NCI-H2196 treated with DMSO at 0.1 percent for 48 hours (cell line): ENCODE measurements at regions not wholly inside any gene's neighbourhood (a gene's known extent, or its start where the extent isn't known, plus 50 kb on each side); places are given as distances from the start of the nearest gene placed in this dataset.

Experiments
- DNase-seq: peaks from one replicate; lab custom pipeline; 2025; ENCODE audit not compliant: unreplicated experiment; lab: John Stamatoyannopoulos, UW

- DNase-seq = no peak
Observed at GRCh38 chr1:4557949-4558348, 96.5 kb upstream of the AJAP1 start.

- DNase-seq = no peak
Observed at GRCh38 chr1:4561205-4561604, 93.2 kb upstream of the AJAP1 start.

GRCh38 chr1:4562321-4562720 is 92.1 kb upstream of the AJAP1 start:
- DNase-seq = no peak

GRCh38 chr1:4563586-4563985 is 90.8 kb upstream of the AJAP1 start:
- DNase-seq = no peak

- DNase-seq = no peak
Observed at GRCh38 chr1:4564051-4564450, 90.4 kb upstream of the AJAP1 start.

GRCh38 chr1:4565166-4565565 is 89.2 kb upstream of the AJAP1 start:
- no peak for DNase-seq

- DNase-seq = no peak
Observed at GRCh38 chr1:4565801-4566449, 88.5 kb upstream of the AJAP1 start.

GRCh38 chr1:4571263-4571662 is 83.1 kb upstream of the AJAP1 start:
- no peak for DNase-seq

GRCh38 chr1:4573526-4573925 is 80.9 kb upstream of the AJAP1 start:
- no peak for DNase-seq

- no peak for DNase-seq
Observed at GRCh38 chr1:4581807-4582206, 72.6 kb upstream of the AJAP1 start.

GRCh38 chr1:4584449-4584848 is 70.0 kb upstream of the AJAP1 start:
- DNase-seq = no peak

- no peak for DNase-seq
Observed at GRCh38 chr1:4585216-4585615, 69.2 kb upstream of the AJAP1 start.

GRCh38 chr1:4585705-4586104 is 68.7 kb upstream of the AJAP1 start:
- DNase-seq = no peak

- DNase-seq = no peak
Observed at GRCh38 chr1:4586611-4587160, 67.7 kb upstream of the AJAP1 start.

GRCh38 chr1:4587721-4588120 is 66.7 kb upstream of the AJAP1 start:
- DNase-seq = no peak

- DNase-seq = no peak
Observed at GRCh38 chr1:4590756-4591155, 63.7 kb upstream of the AJAP1 start.

GRCh38 chr1:4591926-4592325 is 62.5 kb upstream of the AJAP1 start:
- no peak for DNase-seq

- no peak for DNase-seq
Observed at GRCh38 chr1:4593106-4593505, 61.3 kb upstream of the AJAP1 start.

GRCh38 chr1:4594286-4594991 is 60.0 kb upstream of the AJAP1 start:
- no peak for DNase-seq

GRCh38 chr1:4595341-4596225 is 58.8 kb upstream of the AJAP1 start:
- DNase-seq = no peak

- DNase-seq = no peak
Observed at GRCh38 chr1:4596486-4596885, 57.9 kb upstream of the AJAP1 start.

- no peak for DNase-seq
Observed at GRCh38 chr1:4597020-4597419, 57.4 kb upstream of the AJAP1 start.
